HEK293 (cell line): ENCODE measurements at regions not wholly inside any gene's neighbourhood (a gene's known extent, or its start where the extent isn't known, plus 50 kb on each side); places are given as distances from the start of the nearest gene placed in this dataset.

Experiments used
- CTCF ChIA-PET: fragments of 350-600 bp; formaldehyde crosslinking; extraction: SDS; loops from one replicate; lab custom pipeline; 2021; ENCODE audit warnings: antibody characterized with exemption; lab: Yijun Ruan, JAX
- POLR2A ChIA-PET: fragments of 300-600 bp; formaldehyde crosslinking; extraction: SDS; loops from one replicate; lab custom pipeline; 2020; ENCODE audit warnings: antibody characterized with exemption, inconsistent platforms; lab: Yijun Ruan, JAX
- H3K27ac ChIP-seq: fragments of 200-500 bp; sonication (Bioruptor generic); 2 replicates; pipeline ENCODE4 v1.5.1; 2014; ENCODE audit warnings: low read depth, low read length, control low read depth, inconsistent platforms; ENCODE audit errors: extremely low read depth
- H3K36me3 ChIP-seq, 2 experiments: fragments of 200-500 bp in 1 of 2; sonication (Bioruptor generic) in 1 of 2; 1 replicate in 1 of 2; 2 replicates in 1 of 2; pipeline ENCODE4 v1.5.1; 2014 to 2017; ENCODE audit warnings: inconsistent platforms in 2 of 2, low read length in 2 of 2; ENCODE audit not compliant: control insufficient read depth in 2 of 2, insufficient read depth in 1 of 2
- H3K4me1 ChIP-seq: fragments of 200-500 bp; sonication (Bioruptor generic); 2 replicates; pipeline ENCODE4 v1.5.1; 2014; ENCODE audit warnings: mild to moderate bottlenecking, low read length, inconsistent platforms; ENCODE audit not compliant: control insufficient read depth, insufficient read depth
- H3K4me3 ChIP-seq: 2 replicates; pipeline ENCODE4 v1.5.1; 2011; ENCODE audit warnings: low read depth, mild to moderate bottlenecking, control low read depth, low read length, moderate library complexity
- H3K9me3 ChIP-seq: fragments of 200-500 bp; sonication (Bioruptor generic); 2 replicates; pipeline ENCODE4 v1.5.1; 2014; ENCODE audit warnings: low read depth, low read length, inconsistent platforms; ENCODE audit not compliant: control insufficient read depth, insufficient read depth
- ATF2 ChIP-seq: fragments of 450-650 bp; formaldehyde crosslinking; IDR thresholded peaks from 2 replicates; pipeline ENCODE4 v1.5.1; 2016; ENCODE audit warnings: missing biosample characterization, missing genetic modification characterization, low read depth
- ZBTB21 ChIP-seq: fragments of 450-650 bp; formaldehyde crosslinking; IDR thresholded peaks from 2 replicates; pipeline ENCODE4 v1.5.1; 2017; ENCODE audit warnings: missing biosample characterization, missing genetic modification characterization
- ZIC2 ChIP-seq: fragments of 450-650 bp; formaldehyde crosslinking; IDR thresholded peaks from 2 replicates; pipeline ENCODE4 v1.5.1; 2016; ENCODE audit warnings: missing biosample characterization, missing genetic modification characterization
- ZNF132 ChIP-seq: fragments of 450-650 bp; formaldehyde crosslinking; IDR thresholded peaks from 2 replicates; pipeline ENCODE4 v1.5.1; 2017; ENCODE audit warnings: missing biosample characterization, missing genetic modification characterization, borderline replicate concordance
- ZNF146 ChIP-seq: fragments of 450-650 bp; formaldehyde crosslinking; IDR thresholded peaks from 2 replicates; pipeline ENCODE4 v1.5.1; 2016; ENCODE audit warnings: missing biosample characterization, missing genetic modification characterization
- ZNF221 ChIP-seq: fragments of 450-650 bp; formaldehyde crosslinking; IDR thresholded peaks from 2 replicates; pipeline ENCODE4 v1.5.1; 2017; ENCODE audit warnings: missing biosample characterization, missing genetic modification characterization, borderline replicate concordance
- ZNF280D ChIP-seq: fragments of 450-650 bp; formaldehyde crosslinking; IDR thresholded peaks from 2 replicates; pipeline ENCODE4 v1.5.1; 2016; ENCODE audit warnings: missing biosample characterization, missing genetic modification characterization
- ZNF354C ChIP-seq: fragments of 450-650 bp; formaldehyde crosslinking; IDR thresholded peaks from 2 replicates; pipeline ENCODE4 v1.5.1; 2016; ENCODE audit warnings: missing biosample characterization, missing genetic modification characterization, low read depth, borderline replicate concordance
- ZNF521 ChIP-seq: fragments of 450-650 bp; formaldehyde crosslinking; IDR thresholded peaks from 2 replicates; pipeline ENCODE4 v1.5.1; 2017; ENCODE audit warnings: missing biosample characterization, mild to moderate bottlenecking, missing genetic modification characterization
- ZNF624 ChIP-seq: fragments of 450-650 bp; formaldehyde crosslinking; IDR thresholded peaks from 2 replicates; pipeline ENCODE4 v1.5.1; 2017; ENCODE audit warnings: missing biosample characterization, missing genetic modification characterization
- ZNF664 ChIP-seq: fragments of 450-650 bp; formaldehyde crosslinking; IDR thresholded peaks from 2 replicates; pipeline ENCODE4 v1.5.1; 2016; ENCODE audit warnings: missing biosample characterization, missing genetic modification characterization
- ZNF704 ChIP-seq: fragments of 450-650 bp; formaldehyde crosslinking; IDR thresholded peaks from 2 replicates; pipeline ENCODE4 v1.5.1; 2016; ENCODE audit warnings: missing biosample characterization, missing genetic modification characterization
- ZSCAN5A ChIP-seq: fragments of 450-650 bp; formaldehyde crosslinking; IDR thresholded peaks from 2 replicates; pipeline ENCODE4 v1.5.1; 2016; ENCODE audit warnings: missing biosample characterization, missing genetic modification characterization

GRCh38 chr18:13984080-13984479 lies 68.7 kb upstream of the MC2R start (continued):
- TF ChIP-seq ZIC2 (tag by site-specific recombination) (no peak), ZSCAN5A (tag by site-specific recombination) (no peak)
- TF ChIP-seq, all 188 proteins: peak for 0

- CTCF ChIA-PET = interaction anchor here (2.7 kb wide), 1 partner anchor 104 kb away, joined by 13 read pairs; no protein-coding TSS in a partner anchor
- Histone ChIP-seq H3K9me3 (no peaks in the 10 kb centered on the region), H3K4me1 (no peaks in the 10 kb centered on the region), H3K27ac (no peak overlapping the region), H3K4me3 (no peak overlapping the region), H3K36me3 (no peaks in the 10 kb centered on the region)
- TF ChIP-seq ZNF664 (tag by site-specific recombination) = no peak
- TF ChIP-seq ZNF521 (tag by site-specific recombination) = no peak
- TF ChIP-seq ZNF624 (tag by site-specific recombination) = no peak
- TF ChIP-seq ZNF354C = no peak
- TF ChIP-seq ZNF146 (tag by site-specific recombination) = no peak
- no peak for TF ChIP-seq ZNF280D (tag by site-specific recombination)
- no peak for TF ChIP-seq ZNF221 (tag by site-specific recombination)
- TF ChIP-seq ZNF704 (tag by site-specific recombination) = no peak
- no peak for TF ChIP-seq ATF2 (tag by site-specific recombination)
- POLR2A ChIA-PET = no interaction called here
Measured at GRCh38 chr18:13983506-13983905, 68.2 kb upstream of the MC2R start.

GRCh38 chr18:13982126-13982525 lies 66.8 kb upstream of the MC2R start:
- TF ChIP-seq ZNF132 (tag by site-specific recombination) = no peak
- TF ChIP-seq ZBTB21 (tag by site-specific recombination) = no peak
- Histone ChIP-seq H3K27ac (no peak overlapping the region), H3K36me3 (no peaks in the 10 kb centered on the region), H3K4me1 (no peaks in the 10 kb centered on the region), H3K4me3 (no peak overlapping the region), H3K9me3 (no peaks in the 10 kb centered on the region)
- POLR2A ChIA-PET = no interaction called here
- CTCF ChIA-PET = interaction anchor here (1.0 to 2.7 kb wide), 3 partner anchors 105 to 165 kb away, joined by 3 to 13 read pairs (median 4); no protein-coding TSS in a partner anchor
